ENCODE measurements at regions not wholly inside any gene's neighbourhood (a gene's known extent, or its start where the extent isn't known, plus 50 kb on each side); places are given as distances from the start of the nearest gene placed in this dataset.

DNA sequence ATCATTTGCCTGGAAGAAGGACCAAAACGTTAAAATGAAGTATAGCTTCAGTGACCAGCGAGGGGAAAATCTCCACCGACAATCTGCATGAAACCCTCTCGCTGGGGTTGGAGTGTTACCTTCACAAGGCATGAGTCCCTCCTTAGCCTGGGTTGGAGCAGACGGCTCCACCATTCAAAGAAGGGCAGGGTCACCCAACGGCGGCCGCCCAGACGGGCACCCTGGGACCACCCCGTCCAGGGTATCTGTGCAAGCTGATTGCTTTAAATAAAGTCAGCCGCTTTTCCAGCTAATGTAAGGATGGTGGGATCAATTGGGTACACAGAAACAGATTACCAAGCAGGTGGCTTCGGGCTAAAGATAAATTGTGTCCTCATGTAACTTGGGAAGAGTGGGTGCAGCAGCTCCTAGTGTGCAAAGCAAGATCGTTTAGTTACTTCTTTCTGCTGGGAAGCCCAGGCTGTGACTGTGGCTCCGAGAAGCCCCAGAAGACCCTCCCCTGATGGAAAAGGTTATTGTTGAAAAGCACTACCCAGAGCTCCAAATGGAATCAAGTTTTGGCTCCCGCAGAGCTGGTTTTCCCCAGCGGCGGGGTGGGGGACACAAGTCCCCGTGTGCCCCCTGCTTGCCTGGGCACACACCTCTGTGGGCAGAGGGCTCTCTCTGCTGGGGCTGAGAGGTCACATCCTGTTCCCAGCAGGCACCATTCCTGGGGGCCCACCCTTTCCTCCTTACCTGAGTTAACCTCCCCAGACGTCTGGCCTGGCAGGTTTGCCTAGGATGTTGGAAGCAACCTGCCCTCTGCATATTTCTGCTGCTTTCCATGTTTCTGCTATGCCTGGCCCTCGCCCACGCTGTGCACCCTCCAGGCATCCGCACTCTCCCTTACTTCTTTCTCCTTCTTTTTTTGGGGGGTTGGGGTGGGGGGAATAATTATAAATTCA is 318.6 kb upstream of the DIO3 start:
- no peak overlapping the region for H3K27ac ChIP-seq
- no peak for TF ChIP-seq ZFX (IDR thresholded peaks at IDR 0.05)
- TF ChIP-seq, protein P1, sequence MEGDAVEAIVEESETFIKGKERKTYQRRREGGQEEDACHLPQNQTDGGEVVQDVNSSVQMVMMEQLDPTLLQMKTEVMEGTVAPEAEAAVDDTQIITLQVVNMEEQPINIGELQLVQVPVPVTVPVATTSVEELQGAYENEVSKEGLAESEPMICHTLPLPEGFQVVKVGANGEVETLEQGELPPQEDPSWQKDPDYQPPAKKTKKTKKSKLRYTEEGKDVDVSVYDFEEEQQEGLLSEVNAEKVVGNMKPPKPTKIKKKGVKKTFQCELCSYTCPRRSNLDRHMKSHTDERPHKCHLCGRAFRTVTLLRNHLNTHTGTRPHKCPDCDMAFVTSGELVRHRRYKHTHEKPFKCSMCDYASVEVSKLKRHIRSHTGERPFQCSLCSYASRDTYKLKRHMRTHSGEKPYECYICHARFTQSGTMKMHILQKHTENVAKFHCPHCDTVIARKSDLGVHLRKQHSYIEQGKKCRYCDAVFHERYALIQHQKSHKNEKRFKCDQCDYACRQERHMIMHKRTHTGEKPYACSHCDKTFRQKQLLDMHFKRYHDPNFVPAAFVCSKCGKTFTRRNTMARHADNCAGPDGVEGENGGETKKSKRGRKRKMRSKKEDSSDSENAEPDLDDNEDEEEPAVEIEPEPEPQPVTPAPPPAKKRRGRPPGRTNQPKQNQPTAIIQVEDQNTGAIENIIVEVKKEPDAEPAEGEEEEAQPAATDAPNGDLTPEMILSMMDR (conservative IDR thresholded peaks at IDR 0.05), result no peak

DNA sequence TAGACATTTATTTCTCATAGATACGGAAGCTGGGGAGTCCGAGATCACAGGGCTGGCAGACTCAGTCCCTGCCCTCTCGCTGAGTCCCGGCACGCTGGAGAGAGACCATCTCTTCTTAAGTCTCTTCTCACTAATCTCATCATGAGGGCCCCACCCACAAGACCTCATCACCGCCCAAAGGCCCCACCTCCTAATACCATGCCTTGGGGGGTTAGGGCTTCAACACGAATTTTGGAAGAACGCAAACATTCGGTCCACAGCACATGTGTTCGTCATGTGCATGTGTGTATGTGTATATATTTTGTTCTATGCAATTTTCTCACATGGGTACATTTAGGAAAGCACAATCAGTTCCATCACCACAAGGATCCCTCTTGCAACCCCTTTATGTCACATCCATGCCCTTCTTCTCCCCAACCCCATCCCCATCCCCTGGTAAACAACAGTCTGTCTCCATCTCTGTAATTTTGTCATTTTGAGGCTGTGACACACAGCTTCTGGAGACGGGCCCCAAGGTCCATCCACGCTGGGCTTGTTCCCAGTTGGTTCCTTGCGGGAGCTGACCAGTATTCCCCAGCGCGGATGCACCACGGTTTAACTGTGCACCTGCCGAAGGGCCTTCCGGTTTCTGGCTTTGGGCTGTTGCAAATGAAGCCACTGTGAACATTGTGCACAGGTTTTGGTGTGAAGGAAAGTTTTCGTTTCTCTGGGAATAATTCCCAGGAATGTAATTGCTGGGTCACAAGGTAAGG is 317.5 kb upstream of the DIO3 start:
- TF ChIP-seq ZFX (IDR thresholded peaks at IDR 0.05), result no peak
- TF ChIP-seq, protein P1 (conservative IDR thresholded peaks at IDR 0.05), result no peak
- no peak overlapping the region for H3K27ac ChIP-seq

DNA sequence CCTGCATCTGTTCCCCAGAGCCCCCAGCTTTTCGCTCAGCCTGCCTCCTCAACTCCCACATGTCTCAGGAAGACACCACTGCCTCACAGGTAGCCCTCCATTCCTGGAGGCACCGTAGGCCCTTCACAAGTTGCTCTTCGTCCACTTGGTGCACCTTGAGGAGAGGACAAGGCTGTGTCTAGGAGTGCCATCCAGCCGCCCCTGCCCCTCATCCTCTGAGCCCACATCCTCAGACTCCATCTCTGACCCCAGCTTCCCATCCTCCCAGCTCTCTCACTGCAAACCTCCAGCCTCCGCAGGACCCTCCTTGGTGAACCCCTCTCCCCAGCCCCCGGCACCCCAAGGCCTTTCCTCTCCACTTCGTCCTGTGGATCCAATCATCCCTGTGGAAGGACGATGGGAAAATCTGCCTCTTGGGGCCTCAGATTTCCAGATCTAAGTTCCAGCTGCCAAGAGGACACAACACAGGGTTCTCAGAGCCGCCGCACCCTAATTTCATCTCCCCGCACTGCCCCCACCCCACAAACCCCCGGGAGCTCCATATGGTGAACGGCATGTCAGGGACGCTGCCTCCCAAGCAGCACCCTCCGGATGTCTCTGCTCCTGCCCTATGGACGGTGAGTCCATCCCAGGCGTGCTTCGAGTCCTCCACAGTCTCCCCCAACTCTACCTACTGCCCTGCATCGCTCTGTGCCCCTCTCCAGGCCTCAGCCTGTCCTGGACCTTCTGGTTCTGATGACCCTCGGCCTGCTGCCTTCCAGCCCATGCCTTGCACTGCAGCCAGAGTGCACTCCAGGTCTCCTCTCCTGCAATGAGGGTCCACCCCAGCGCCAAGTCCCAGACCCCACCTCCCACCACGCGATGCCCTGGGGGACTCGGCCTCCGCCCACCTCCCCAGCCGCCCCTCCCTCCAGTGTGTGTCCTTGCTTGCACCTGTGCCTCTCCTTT is 314.1 kb upstream of the DIO3 start:
- TF ChIP-seq, protein P1 (conservative IDR thresholded peaks at IDR 0.05), result no peak
- TF ChIP-seq ZFX (IDR thresholded peaks at IDR 0.05), result no peak

GRCh38 chr14:101247842-101248725 is 313.2 kb upstream of the DIO3 start:
- no peak for TF ChIP-seq ZFX (IDR thresholded peaks at IDR 0.05)
- TF ChIP-seq, protein P1 (conservative IDR thresholded peaks at IDR 0.05), result no peak
- no peak overlapping the region for H3K27ac ChIP-seq

More for the DNA sequence above, 314.1 kb upstream of the DIO3 start:
- H3K27ac ChIP-seq, result no peak overlapping the region

- TF ChIP-seq, protein P1 (conservative IDR thresholded peaks at IDR 0.05), result no peak
- TF ChIP-seq ZFX (IDR thresholded peaks at IDR 0.05), result no peak
Measured at GRCh38 chr14:101248840-101249675, 312.2 kb upstream of the DIO3 start.

More at GRCh38 chr14:101248840-101249675, 312.2 kb upstream of the DIO3 start:
- H3K27ac ChIP-seq, result no peak overlapping the region
